ENCODE measurements at regions not wholly inside any gene's neighbourhood (a gene's known extent, or its start where the extent isn't known, plus 50 kb on each side); places are given as distances from the start of the nearest gene placed in this dataset.

GRCh38 chr20:24894488-24894887, 54.6 kb upstream of the CST7 start:
- no peak for DNase-seq (ENCODE audit: low read depth)
- TF ChIP-seq CTCF (IDR thresholded peaks at IDR 0.05; ENCODE audit: insufficient read depth, low read depth, low read length, missing control alignments) = no peak
- H3K4me3 ChIP-seq (ENCODE audit: low read length) = no peak overlapping the region

GRCh38 chr20:24894967-24895366, 54.1 kb upstream of the CST7 start:
- no peak for DNase-seq (ENCODE audit: low read depth)
- TF ChIP-seq CTCF (IDR thresholded peaks at IDR 0.05; ENCODE audit: insufficient read depth, low read depth, low read length, missing control alignments) = no peak
- H3K4me3 ChIP-seq (ENCODE audit: low read length) = no peak overlapping the region

GRCh38 chr20:24895431-24895830, 53.6 kb upstream of the CST7 start:
- H3K4me3 ChIP-seq (ENCODE audit: low read length) = no peak overlapping the region
- no peak for TF ChIP-seq CTCF (IDR thresholded peaks at IDR 0.05; ENCODE audit: insufficient read depth, low read depth, low read length, missing control alignments)
- no peak for DNase-seq (ENCODE audit: low read depth)

GRCh38 chr20:24895898-24896658, 53.0 kb upstream of the CST7 start:
- H3K4me3 ChIP-seq (ENCODE audit: low read length) = no peak overlapping the region
- no peak for DNase-seq (ENCODE audit: low read depth)
- no peak for TF ChIP-seq CTCF (IDR thresholded peaks at IDR 0.05; ENCODE audit: insufficient read depth, low read depth, low read length, missing control alignments)

GRCh38 chr20:24896984-24897383, 52.1 kb upstream of the CST7 start:
- H3K4me3 ChIP-seq (ENCODE audit: low read length) = no peak overlapping the region
- no peak for DNase-seq (ENCODE audit: low read depth)
- TF ChIP-seq CTCF (IDR thresholded peaks at IDR 0.05; ENCODE audit: insufficient read depth, low read depth, low read length, missing control alignments) = no peak

GRCh38 chr20:24897974-24898373, 51.1 kb upstream of the CST7 start:
- no peak for DNase-seq (ENCODE audit: low read depth)
- no peak overlapping the region for H3K4me3 ChIP-seq (ENCODE audit: low read length)
- TF ChIP-seq CTCF (IDR thresholded peaks at IDR 0.05; ENCODE audit: insufficient read depth, low read depth, low read length, missing control alignments) = no peak

- H3K4me3 ChIP-seq (ENCODE audit: low read length) = no peak overlapping the region
- no peak for DNase-seq (ENCODE audit: low read depth)
- no peak for TF ChIP-seq CTCF (IDR thresholded peaks at IDR 0.05; ENCODE audit: insufficient read depth, low read depth, low read length, missing control alignments)
These were observed 49.9 kb upstream of the CST7 start for GRCh38 chr20:24899153-24899552.

Measured in epithelial cell of esophagus (primary cell).